GM12878 (cell line): ENCODE measurements at regions not wholly inside any gene's neighbourhood (a gene's known extent, or its start where the extent isn't known, plus 50 kb on each side); places are given as distances from the start of the nearest gene placed in this dataset.

Source experiments
- ATAC-seq: fragments of 200-7000 bp; cut with Tn5 transposase; 3 replicates; pipeline ENCODE4 v1.9.1; 2020; ENCODE audit warnings: mild to moderate bottlenecking, moderate library complexity
- BruUV-seq: library from RNA; stranded (reverse); fragments of 400-500 nt; replicated peaks from 2 replicates; lab custom pipeline; 2021; lab: Mats Ljungman, UMichigan
- CTCF ChIA-PET: fragments of 300-600 bp; sonication (Branson Sonifier 250); formaldehyde crosslinking; extraction: SDS; loops from one replicate; lab custom pipeline; 2021; ENCODE audit warnings: inconsistent platforms; lab: Yijun Ruan, JAX
- POLR2A ChIA-PET: fragments of 350-600 bp; formaldehyde crosslinking; extraction: SDS; loops from one replicate; lab custom pipeline; 2021; ENCODE audit warnings: inconsistent platforms; lab: Charles Lee
- RAD21 ChIA-PET: fragments of 300-600 bp; sonication (Branson Sonifier 250); formaldehyde crosslinking; loops from one replicate; lab custom pipeline; 2023; ENCODE audit warnings: antibody characterized with exemption; ENCODE audit not compliant: unreplicated experiment; lab: Charles Lee
- SMC1A ChIA-PET: fragments of 300-600 bp; sonication (Branson Sonifier 250); formaldehyde crosslinking; loops from one replicate; lab custom pipeline; 2023; ENCODE audit not compliant: unreplicated experiment, uncharacterized antibody; lab: Charles Lee
- DNase-seq: peaks from one replicate; pipeline ENCODE4 v3.0.0-alpha.2; 2011; ENCODE audit warnings: low read depth, low spot score
- FAIRE-seq: peaks from 3 replicates; lab custom pipeline; 2011; peaks lifted over from hg19 to GRCh38; lab: Jason Lieb, UNC
- H2AFZ ChIP-seq: 2 replicates; pipeline ENCODE4 v1.6.0; 2011; ENCODE audit warnings: low read depth, low read length, control low read depth; ENCODE audit not compliant: control insufficient read depth
- H3K27ac ChIP-seq: 2 replicates; pipeline ENCODE4 v1.5.1; 2011; ENCODE audit warnings: control low read depth; ENCODE audit not compliant: control insufficient read depth, insufficient read depth
- H3K27me3 ChIP-seq, 2 experiments: replicated peaks in 1 of 2; 2 replicates each; pipeline versions ENCODE4 v1.6.0 to v1.6.1; 2011; ENCODE audit warnings: low read length in 1 of 2; ENCODE audit not compliant: control insufficient read depth in 2 of 2, insufficient read depth in 2 of 2
- H3K36me3 ChIP-seq, 2 experiments: 2 replicates each; pipeline ENCODE4 v1.5.1; 2011; ENCODE audit warnings: low read length in 1 of 2; ENCODE audit not compliant: control insufficient read depth in 2 of 2, insufficient read depth in 2 of 2
- H3K4me1 ChIP-seq: 2 replicates; pipeline ENCODE4 v1.6.1; 2011; ENCODE audit warnings: mild to moderate bottlenecking, low read length, moderate library complexity, mixed read lengths; ENCODE audit not compliant: control insufficient read depth, insufficient read depth
- H3K4me2 ChIP-seq: 2 replicates; pipeline ENCODE4 v1.6.0; 2011; ENCODE audit warnings: control low read depth; ENCODE audit not compliant: control insufficient read depth, insufficient read depth
- H3K4me3 ChIP-seq: fragments of 200-600 bp; sonication (generic); 2 replicates; pipeline ENCODE4 v1.5.1; 2016
- H3K79me2 ChIP-seq: 2 replicates; pipeline ENCODE4 v1.6.0; 2011; ENCODE audit warnings: low read length; ENCODE audit not compliant: control insufficient read depth, insufficient read depth
- H3K9ac ChIP-seq: 2 replicates; pipeline ENCODE4 v1.8.0; 2011; ENCODE audit warnings: low read length, control low read depth, mixed read lengths; ENCODE audit not compliant: control insufficient read depth, insufficient read depth
- H3K9me3 ChIP-seq: replicated peaks from 3 replicates; pipeline ENCODE4 v1.5.1; 2011; ENCODE audit warnings: mild to moderate bottlenecking, low read length; ENCODE audit not compliant: control insufficient read depth, insufficient read depth
- H4K20me1 ChIP-seq: 2 replicates; pipeline ENCODE4 v1.6.0; 2011; ENCODE audit not compliant: control insufficient read depth, insufficient read depth
- ATF7 ChIP-seq: fragments of 450-650 bp; IDR thresholded peaks from 2 replicates; pipeline ENCODE4 v1.6.1; 2016; ENCODE audit warnings: low read depth, mild to moderate bottlenecking
- CTCF ChIP-seq, 3 experiments: IDR thresholded peaks in 2 of 3; conservative IDR thresholded peaks in 1 of 3; 2 replicates each; pipeline ENCODE4 v1.5.1; 2011; ENCODE audit warnings: low read depth in 3 of 3, low read length in 3 of 3, mild to moderate bottlenecking in 3 of 3, control low read depth in 2 of 3, moderate library complexity in 2 of 3, inconsistent platforms in 1 of 3, mixed read lengths in 1 of 3; ENCODE audit not compliant: control insufficient read depth in 2 of 3, insufficient read depth in 1 of 3; ENCODE audit errors: extremely low read depth in 1 of 3
- IKZF2 ChIP-seq, 2 experiments: fragments of 450-650 bp; IDR thresholded peaks; 2 replicates each; pipeline ENCODE4 v1.6.1; 2017; ENCODE audit warnings: mild to moderate bottlenecking in 2 of 2, moderate library complexity in 2 of 2
- NR2F1 ChIP-seq: fragments of 450-650 bp; conservative IDR thresholded peaks from 2 replicates; pipeline ENCODE4 v1.6.1; 2017; ENCODE audit warnings: mild to moderate bottlenecking
- PAX5 ChIP-seq: IDR thresholded peaks from 2 replicates; pipeline ENCODE4 v1.6.1; 2011; ENCODE audit warnings: low read depth, low read length, borderline replicate concordance
- POLR2AphosphoS2 ChIP-seq: IDR thresholded peaks from 2 replicates; pipeline ENCODE4 v1.6.1; 2011; ENCODE audit warnings: low read depth, mild to moderate bottlenecking, low read length, improper control_type of control experiment, moderate library complexity
- RCOR1 ChIP-seq: conservative IDR thresholded peaks from 2 replicates; pipeline ENCODE4 v1.6.1; 2012; ENCODE audit warnings: low read depth, low read length, improper control_type of control experiment
- WGBS: methylation state at CpG from one replicate; pipeline ENCODE4 v1.1.6; 2016; ENCODE audit warnings: low lambda C conversion rate; ENCODE audit not compliant: insufficient replicate concordance, insufficient coverage; ENCODE audit errors: missing lambda C conversion rate; 5-methylcytosine and 5-hydroxymethylcytosine counted together
- in situ Hi-C: fragments of 300-500 bp; cut with MboI; formaldehyde crosslinking; loops from 9 replicates; pipeline ENCODE4 v1.14.3; 2018; ENCODE audit warnings: mixed read lengths
- intact Hi-C: fragments of 100-400 bp; cut with micrococcal nuclease; formaldehyde crosslinking; loops from one replicate; pipeline ENCODE4 v1.14.2; 2022; ENCODE audit not compliant: unreplicated experiment
- TF ChIP-seq, protein P1 (sequence below): IDR thresholded peaks from 2 replicates; pipeline ENCODE4 v1.6.1; 2012; ENCODE audit warnings: mild to moderate bottlenecking, low read depth, low read length

GRCh38 chr15:96237002-96237401 is 93.5 kb upstream of the NR2F2 start:
- Histone ChIP-seq H3K9ac (no peak overlapping the region), H2AFZ (no peak overlapping the region), H3K36me3 (no peaks in the 10 kb centered on the region), H3K79me2 (no peaks in the 10 kb centered on the region), H3K4me1 (peaks cover 10% of the 10 kb centered on the region), H3K4me3 (no peak overlapping the region), H3K27me3 (no peaks in the 10 kb centered on the region), H4K20me1 (no peaks in the 10 kb centered on the region), H3K27ac (no peak overlapping the region), H3K9me3 (no peaks in the 10 kb centered on the region), H3K4me2 (no peak overlapping the region)
- WGBS: 86% methylated on average over 1 of the region's 1 CpG
- SMC1A ChIA-PET: interaction anchor here (0.7 to 1.5 kb wide), 2 partner anchors 22 to 27 kb away, joined by 3 to 5 read pairs; no protein-coding TSS in a partner anchor
- no peak for FAIRE-seq
- CTCF ChIA-PET: interaction anchor here (0.8 to 2.0 kb wide), 3 partner anchors 8 to 978 kb away, joined by 3 to 4 read pairs (median 3); no protein-coding TSS in a partner anchor
- POLR2A ChIA-PET: interaction anchor here (0.6 kb wide), 1 partner anchor 266 kb away, joined by 5 read pairs; no protein-coding TSS in a partner anchor
- intact Hi-C loops: no loop called here
- TF ChIP-seq NR2F1: no peak
- no peak for TF ChIP-seq POLR2AphosphoS2
- TF ChIP-seq RCOR1: no peak
- TF ChIP-seq, protein P1, sequence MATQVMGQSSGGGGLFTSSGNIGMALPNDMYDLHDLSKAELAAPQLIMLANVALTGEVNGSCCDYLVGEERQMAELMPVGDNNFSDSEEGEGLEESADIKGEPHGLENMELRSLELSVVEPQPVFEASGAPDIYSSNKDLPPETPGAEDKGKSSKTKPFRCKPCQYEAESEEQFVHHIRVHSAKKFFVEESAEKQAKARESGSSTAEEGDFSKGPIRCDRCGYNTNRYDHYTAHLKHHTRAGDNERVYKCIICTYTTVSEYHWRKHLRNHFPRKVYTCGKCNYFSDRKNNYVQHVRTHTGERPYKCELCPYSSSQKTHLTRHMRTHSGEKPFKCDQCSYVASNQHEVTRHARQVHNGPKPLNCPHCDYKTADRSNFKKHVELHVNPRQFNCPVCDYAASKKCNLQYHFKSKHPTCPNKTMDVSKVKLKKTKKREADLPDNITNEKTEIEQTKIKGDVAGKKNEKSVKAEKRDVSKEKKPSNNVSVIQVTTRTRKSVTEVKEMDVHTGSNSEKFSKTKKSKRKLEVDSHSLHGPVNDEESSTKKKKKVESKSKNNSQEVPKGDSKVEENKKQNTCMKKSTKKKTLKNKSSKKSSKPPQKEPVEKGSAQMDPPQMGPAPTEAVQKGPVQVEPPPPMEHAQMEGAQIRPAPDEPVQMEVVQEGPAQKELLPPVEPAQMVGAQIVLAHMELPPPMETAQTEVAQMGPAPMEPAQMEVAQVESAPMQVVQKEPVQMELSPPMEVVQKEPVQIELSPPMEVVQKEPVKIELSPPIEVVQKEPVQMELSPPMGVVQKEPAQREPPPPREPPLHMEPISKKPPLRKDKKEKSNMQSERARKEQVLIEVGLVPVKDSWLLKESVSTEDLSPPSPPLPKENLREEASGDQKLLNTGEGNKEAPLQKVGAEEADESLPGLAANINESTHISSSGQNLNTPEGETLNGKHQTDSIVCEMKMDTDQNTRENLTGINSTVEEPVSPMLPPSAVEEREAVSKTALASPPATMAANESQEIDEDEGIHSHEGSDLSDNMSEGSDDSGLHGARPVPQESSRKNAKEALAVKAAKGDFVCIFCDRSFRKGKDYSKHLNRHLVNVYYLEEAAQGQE: no peak
- no peak for TF ChIP-seq IKZF2 (IDR thresholded peaks at IDR 0.05)
- TF ChIP-seq CTCF (IDR thresholded peaks at IDR 0.05 in 2 of 3, conservative IDR thresholded peaks at IDR 0.05 in 1 of 3; ENCODE audit: control insufficient read depth in 2 of 3, extremely low read depth in 1 of 3, insufficient read depth in 1 of 3, low read depth in 3 of 3, low read length in 3 of 3): no peak
- no peak for TF ChIP-seq PAX5
- no peak for TF ChIP-seq ATF7
- in situ Hi-C loops: no loop called here
- no TSS peak for BruUV-seq
- RAD21 ChIA-PET: no interaction called here
- ATAC-seq: no peak
- no peak for DNase-seq
